Retinal pigment epithelial cell (primary cell): ENCODE measurements at regions not wholly inside any gene's neighbourhood (a gene's known extent, or its start where the extent isn't known, plus 50 kb on each side); places are given as distances from the start of the nearest gene placed in this dataset.
"Not testable (repeated sequence)": the region's sequence is repeated elsewhere in the genome, so short reads cannot be mapped to it uniquely, and the experiment has no call there.

Source experiments
- DNase-seq: peaks from one replicate; pipeline ENCODE4 v3.0.0-alpha.2; 2010; ENCODE audit warnings: low read depth
- H3K4me3 ChIP-seq: 2 replicates; pipeline ENCODE4 v1.5.1; 2011; ENCODE audit warnings: mild to moderate bottlenecking, low read length, control low read depth, moderate library complexity
- TF ChIP-seq, protein P1 (sequence below): conservative IDR thresholded peaks from 2 replicates; pipeline ENCODE4 v1.5.1; 2011; ENCODE audit warnings: low read depth, low read length, control low read depth, inconsistent platforms

DNA sequence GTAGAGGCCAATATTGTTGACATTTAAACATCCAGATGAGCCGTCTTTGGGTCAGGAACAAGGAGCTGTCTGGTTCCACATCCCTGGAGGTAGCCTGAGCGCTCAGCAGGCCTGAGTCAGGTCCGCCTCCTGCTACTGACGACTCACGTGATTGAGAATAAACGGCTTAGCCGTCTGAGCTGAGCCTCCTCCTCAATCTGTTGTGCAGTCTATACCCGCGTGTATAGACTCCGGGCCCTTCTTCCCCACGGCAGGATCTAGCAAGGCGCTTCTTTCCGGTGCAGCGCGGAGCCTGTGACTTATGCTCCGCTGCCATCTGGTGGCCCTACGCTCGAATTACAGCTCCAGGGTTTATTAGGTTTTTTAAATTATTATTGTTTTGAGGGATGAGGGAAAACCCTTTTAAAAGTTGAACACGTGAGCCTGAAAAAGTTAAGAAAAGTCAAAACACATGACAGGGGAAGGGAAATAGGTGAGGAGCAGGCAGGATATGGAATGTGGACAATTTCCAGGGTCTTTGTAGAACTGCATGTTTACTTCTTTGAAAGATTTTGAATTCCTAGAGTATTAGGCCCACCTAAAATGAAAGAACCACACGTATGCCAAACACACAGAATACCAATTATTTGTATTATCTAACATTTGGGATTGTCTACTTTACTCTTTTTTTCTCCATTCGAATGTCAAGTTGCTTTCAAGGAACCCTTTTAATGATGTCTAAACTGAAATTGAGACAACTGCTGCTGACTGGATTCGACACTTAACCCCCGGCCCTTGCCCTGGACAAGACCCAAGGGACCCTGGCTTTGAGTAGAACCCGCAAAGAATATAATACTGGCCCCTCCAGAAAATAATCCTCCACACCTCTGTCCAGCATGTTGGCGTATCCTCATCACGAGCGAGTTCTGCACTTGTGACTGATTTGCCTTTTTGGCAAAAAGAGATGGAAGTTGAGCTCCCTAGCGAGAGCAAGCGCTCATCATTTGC lies 112.4 kb upstream of the ZNF236 start:
- TF ChIP-seq, protein P1, sequence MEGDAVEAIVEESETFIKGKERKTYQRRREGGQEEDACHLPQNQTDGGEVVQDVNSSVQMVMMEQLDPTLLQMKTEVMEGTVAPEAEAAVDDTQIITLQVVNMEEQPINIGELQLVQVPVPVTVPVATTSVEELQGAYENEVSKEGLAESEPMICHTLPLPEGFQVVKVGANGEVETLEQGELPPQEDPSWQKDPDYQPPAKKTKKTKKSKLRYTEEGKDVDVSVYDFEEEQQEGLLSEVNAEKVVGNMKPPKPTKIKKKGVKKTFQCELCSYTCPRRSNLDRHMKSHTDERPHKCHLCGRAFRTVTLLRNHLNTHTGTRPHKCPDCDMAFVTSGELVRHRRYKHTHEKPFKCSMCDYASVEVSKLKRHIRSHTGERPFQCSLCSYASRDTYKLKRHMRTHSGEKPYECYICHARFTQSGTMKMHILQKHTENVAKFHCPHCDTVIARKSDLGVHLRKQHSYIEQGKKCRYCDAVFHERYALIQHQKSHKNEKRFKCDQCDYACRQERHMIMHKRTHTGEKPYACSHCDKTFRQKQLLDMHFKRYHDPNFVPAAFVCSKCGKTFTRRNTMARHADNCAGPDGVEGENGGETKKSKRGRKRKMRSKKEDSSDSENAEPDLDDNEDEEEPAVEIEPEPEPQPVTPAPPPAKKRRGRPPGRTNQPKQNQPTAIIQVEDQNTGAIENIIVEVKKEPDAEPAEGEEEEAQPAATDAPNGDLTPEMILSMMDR: peak; percentile 82
- peak; percentile 8 for DNase-seq
- peak overlapping the region; percentile 14 for H3K4me3 ChIP-seq

DNA sequence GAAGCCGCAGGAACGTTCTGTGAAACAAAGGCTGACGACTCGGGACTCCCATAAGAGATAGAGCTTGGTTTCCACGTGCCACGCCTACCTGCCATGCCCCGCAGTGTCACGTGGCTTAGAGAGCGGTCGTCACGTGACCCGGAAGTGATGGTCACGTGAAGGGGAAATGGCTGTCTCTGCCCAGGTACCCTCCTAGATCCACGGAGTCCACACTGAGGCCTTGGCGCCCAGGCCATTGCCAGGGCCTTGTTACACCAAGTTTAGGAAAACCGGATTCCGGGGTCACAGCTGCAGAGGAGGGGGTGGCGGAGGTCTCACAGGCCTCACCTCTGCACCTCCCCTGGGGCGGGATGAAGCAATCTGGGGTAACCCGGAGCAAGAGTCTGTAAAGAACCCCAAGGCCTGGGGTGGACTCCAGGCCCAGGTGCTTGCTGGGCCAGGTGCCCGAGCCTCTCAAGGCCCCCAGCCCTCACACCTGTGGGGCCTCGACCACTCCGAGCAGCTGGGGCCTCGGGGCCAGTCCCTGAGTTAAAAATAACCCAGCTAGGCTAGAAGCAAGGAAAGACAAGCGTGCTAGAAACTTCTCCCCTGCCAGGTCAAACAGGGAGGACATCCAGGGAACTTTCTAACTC lies 113.5 kb upstream of the ZNF236 start:
- DNase-seq: no peak
- H3K4me3 ChIP-seq: no peak overlapping the region
- TF ChIP-seq, protein P1: no peak

DNA sequence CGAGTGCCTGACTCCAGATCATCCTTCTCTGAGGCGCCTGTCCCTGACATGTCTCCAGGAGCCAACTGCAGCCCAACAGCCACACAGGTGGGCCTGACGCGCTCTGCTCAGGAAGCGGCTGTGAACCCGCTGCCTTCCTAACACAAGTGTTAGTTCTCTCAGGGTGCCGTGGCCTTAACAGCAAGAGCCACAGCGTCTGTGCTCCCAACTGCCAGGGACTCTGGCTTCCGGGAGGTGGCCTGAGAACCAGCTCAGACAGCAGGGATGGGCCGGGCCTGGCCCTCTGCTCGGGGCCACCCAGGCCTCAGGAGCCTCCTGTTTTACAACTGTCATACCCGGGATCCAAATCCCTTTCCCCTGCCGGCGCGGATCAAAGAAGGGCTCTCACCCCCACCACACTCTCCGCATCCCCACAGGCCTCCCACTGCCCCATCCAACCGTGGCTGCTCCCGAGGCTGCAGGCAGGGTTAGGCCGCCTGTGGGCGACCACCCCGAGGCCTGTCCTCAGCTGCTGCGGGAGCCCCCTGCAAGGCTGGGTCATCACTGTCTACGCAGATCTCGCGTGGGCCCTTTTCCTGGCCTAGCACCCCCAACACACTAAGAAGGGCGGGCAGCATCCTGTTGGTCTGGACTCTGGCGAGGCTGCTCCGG lies 114.2 kb upstream of the ZNF236 start:
- H3K4me3 ChIP-seq: no peak overlapping the region
- no peak for DNase-seq
- TF ChIP-seq, protein P1: no peak

DNA sequence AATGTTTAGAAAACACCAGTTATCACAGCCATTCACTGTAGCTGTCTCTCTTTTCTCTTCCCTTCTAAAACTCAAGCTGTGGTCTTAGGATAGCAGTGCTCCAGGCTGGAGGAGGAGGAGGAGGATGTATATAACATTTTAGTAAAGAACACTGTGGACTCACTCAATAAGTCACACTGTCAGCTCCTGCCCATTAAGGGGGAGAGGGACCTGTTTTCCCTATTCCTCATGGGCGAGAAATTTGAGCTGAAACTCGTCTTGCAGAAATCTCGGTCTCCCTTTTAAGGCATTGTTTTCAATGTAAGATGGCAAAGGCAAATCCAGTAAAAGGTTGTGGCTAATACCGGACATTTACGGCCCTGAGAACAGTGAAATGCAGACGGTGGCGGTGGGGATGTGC lies 114.8 kb upstream of the ZNF236 start:
- TF ChIP-seq, protein P1: no peak
- DNase-seq: no peak
- H3K4me3 ChIP-seq: no peak overlapping the region

DNA sequence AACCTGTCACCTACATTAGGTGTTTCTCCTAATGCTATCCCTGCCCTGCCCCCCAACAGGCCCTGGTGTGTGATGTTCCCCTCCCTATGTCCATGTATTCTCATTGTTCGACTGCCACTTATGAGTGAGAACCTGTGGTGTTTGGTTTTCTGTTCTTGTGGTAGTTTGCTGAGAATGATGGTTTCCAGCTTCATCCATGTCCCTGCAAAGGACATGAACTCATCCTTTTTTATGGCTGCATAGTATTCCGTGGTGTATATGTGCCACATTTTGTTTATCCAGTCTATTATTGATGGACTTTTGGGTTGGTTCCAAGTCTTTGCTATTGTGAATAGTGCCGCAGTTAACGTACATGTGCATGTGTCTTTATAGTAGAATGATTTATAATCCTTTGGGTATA lies 117.8 kb upstream of the ZNF236 start:
- not testable (repeated sequence) for H3K4me3 ChIP-seq, DNase-seq

DNA sequence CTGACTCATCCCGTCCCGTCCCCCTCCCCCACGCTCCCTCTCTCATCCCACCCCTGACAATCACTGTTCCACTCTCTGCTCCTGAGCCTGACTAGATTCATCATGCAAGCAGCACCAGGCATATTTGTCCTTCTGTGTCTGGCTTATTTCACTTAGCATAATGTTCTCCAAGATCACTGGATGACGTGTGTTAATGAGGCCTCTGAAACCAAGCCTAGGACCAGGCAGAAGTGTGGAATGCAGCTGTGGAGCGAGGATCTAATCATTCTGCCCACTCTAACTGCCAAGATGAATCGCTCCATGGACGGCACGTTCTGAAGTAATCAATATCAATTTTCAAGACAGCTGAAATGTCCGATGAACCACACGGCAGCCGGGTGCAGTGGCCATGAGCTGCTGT lies 122.4 kb upstream of the ZNF236 start:
- H3K4me3 ChIP-seq: no peak overlapping the region
- TF ChIP-seq, protein P1: no peak
- no peak for DNase-seq

DNA sequence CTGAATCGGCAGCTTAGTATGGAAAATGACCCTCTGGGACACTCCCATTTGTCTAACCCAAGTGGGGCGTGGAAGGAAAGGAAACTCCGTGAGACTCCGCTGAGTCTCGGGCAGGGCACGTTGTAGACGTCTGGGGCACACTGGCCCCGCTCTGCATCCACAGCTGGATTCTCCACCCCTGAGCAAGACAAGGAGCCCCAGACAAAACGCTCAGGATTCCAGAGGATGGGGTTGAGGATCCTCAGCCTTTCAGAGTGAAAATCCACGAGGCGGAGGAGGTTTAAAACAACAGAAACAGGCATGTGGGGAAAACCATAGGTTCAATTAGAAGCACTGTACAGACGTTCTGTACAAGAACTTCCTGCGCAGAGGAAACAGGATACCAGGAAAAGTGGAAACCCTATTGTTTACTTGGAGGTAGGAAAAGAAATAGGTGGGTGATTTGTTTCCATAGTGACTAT lies 124.9 kb upstream of the ZNF236 start:
- DNase-seq: no peak
- H3K4me3 ChIP-seq: peak overlapping the region; percentile 32
- TF ChIP-seq, protein P1: no peak
